Heart left ventricle (tissue), 13 donors: ENCODE measurements at regions not wholly inside any gene's neighbourhood (a gene's known extent, or its start where the extent isn't known, plus 50 kb on each side); places are given as distances from the start of the nearest gene placed in this dataset.

Experiments used
- POLR2A ChIP-seq, 2 donors: fragments of 450-650 bp; IDR thresholded peaks; one replicate each; pipeline ENCODE4 v1.6.1; 2017; ENCODE audit warnings: antibody characterized with exemption in 2 of 2, mild to moderate bottlenecking in 2 of 2, moderate library complexity in 2 of 2
- TF ChIP-seq, protein P1 (sequence below), 12 donors: fragments of 200-600 bp; sonication (generic) in 4 of 12; IDR thresholded peaks; one replicate each; pipeline versions ENCODE4 v1.5.0 to v1.8.0; 2018 to 2022; ENCODE audit warnings: antibody characterized with exemption in 12 of 12, mild to moderate bottlenecking in 5 of 12
- donor health status: ischemic (EF 13 %, LVEDD 7.1; RV severe dilation, severe dysfunction).
- donor health status: DM: no; HTN: yes; CAD: no.
- donor health status: DM: no; HTN: no; CAD: no.
- donor health status: ischemic (EF 25% LVEDD 6.9; RV normal size, moderate dysfunction).
- donor health status: ischemic (EF 25% LVEDD 5.7; RV mildly dilated, moderate dysfunction).
- donor health status: ischemic (EF 35%, LVEDD 5.7; RV mildly dilated, moderate dysfunction).
- donor health status: nonischemic (EF 11% LVEDD 7.7; RV severe dilation, severe dysfunction).
- donor health status: DM: yes; HTN: yes; CAD: no.
- donor health status: PGD.
- donor health status: ischemic (EF 29% LVEDD 5.4; RV normal size, mild dysfunction).
- donor health status: nonischemic (EF 23%, LVEDD 6.1; RV moderate dilation, normal function).

- TF ChIP-seq, protein P1, sequence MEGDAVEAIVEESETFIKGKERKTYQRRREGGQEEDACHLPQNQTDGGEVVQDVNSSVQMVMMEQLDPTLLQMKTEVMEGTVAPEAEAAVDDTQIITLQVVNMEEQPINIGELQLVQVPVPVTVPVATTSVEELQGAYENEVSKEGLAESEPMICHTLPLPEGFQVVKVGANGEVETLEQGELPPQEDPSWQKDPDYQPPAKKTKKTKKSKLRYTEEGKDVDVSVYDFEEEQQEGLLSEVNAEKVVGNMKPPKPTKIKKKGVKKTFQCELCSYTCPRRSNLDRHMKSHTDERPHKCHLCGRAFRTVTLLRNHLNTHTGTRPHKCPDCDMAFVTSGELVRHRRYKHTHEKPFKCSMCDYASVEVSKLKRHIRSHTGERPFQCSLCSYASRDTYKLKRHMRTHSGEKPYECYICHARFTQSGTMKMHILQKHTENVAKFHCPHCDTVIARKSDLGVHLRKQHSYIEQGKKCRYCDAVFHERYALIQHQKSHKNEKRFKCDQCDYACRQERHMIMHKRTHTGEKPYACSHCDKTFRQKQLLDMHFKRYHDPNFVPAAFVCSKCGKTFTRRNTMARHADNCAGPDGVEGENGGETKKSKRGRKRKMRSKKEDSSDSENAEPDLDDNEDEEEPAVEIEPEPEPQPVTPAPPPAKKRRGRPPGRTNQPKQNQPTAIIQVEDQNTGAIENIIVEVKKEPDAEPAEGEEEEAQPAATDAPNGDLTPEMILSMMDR (IDR thresholded peaks at IDR 0.05) = no peak
- TF ChIP-seq POLR2A (IDR thresholded peaks at IDR 0.05) = no peak
These were observed 101.3 kb upstream of the NANOGP8 start for GRCh38 chr15:35186346-35186745.
